ENCODE measurements at regions not wholly inside any gene's neighbourhood (a gene's known extent, or its start where the extent isn't known, plus 50 kb on each side); places are given as distances from the start of the nearest gene placed in this dataset.
"Not testable (repeated sequence)": the region's sequence is repeated elsewhere in the genome, so short reads cannot be mapped to it uniquely, and the experiment has no call there.

- no peak for DNase-seq (ENCODE audit: low read depth)
These were observed 115.4 kb downstream of the GATA6 start for GRCh38 chr18:22284581-22285360.

- DNase-seq (ENCODE audit: low read depth), result not testable (repeated sequence)
These were observed 114.5 kb downstream of the GATA6 start for GRCh38 chr18:22283855-22284254.

- DNase-seq (ENCODE audit: low read depth), result no peak
These were observed 114.0 kb downstream of the GATA6 start for GRCh38 chr18:22283397-22283796.

GRCh38 chr18:22283116-22283395 lies 113.7 kb downstream of the GATA6 start:
- DNase-seq (ENCODE audit: low read depth), result no peak

GRCh38 chr18:22282311-22283115 lies 113.1 kb downstream of the GATA6 start:
- DNase-seq (ENCODE audit: low read depth), result no peak

GRCh38 chr18:22280453-22280750 lies 111.0 kb downstream of the GATA6 start:
- no peak for DNase-seq (ENCODE audit: low read depth)

GRCh38 chr18:22279741-22280452 lies 110.5 kb downstream of the GATA6 start:
- no peak for DNase-seq (ENCODE audit: low read depth)

- no peak for DNase-seq (ENCODE audit: low read depth)
These were observed 109.4 kb downstream of the GATA6 start for GRCh38 chr18:22278798-22279197.

- DNase-seq (ENCODE audit: low read depth), result no peak
These were observed 108.4 kb downstream of the GATA6 start for GRCh38 chr18:22277758-22278157.

GRCh38 chr18:22276334-22276713 lies 106.9 kb downstream of the GATA6 start:
- DNase-seq (ENCODE audit: low read depth), result no peak

- no peak for DNase-seq (ENCODE audit: low read depth)
These were observed 106.4 kb downstream of the GATA6 start for GRCh38 chr18:22275706-22276333.

- DNase-seq (ENCODE audit: low read depth), result no peak
These were observed 104.0 kb downstream of the GATA6 start for GRCh38 chr18:22273101-22274039.

- no peak for DNase-seq (ENCODE audit: low read depth)
These were observed 102.9 kb downstream of the GATA6 start for GRCh38 chr18:22272242-22272641.

- DNase-seq (ENCODE audit: low read depth), result no peak
These were observed 101.6 kb downstream of the GATA6 start for GRCh38 chr18:22271030-22271429.

GRCh38 chr18:22268641-22269128 lies 99.3 kb downstream of the GATA6 start:
- no peak for DNase-seq (ENCODE audit: low read depth)

GRCh38 chr18:22267697-22268096 lies 98.3 kb downstream of the GATA6 start:
- DNase-seq (ENCODE audit: low read depth), result no peak

- no peak for DNase-seq (ENCODE audit: low read depth)
These were observed 97.8 kb downstream of the GATA6 start for GRCh38 chr18:22267225-22267624.

GRCh38 chr18:22265838-22266237 lies 96.4 kb downstream of the GATA6 start:
- no peak for DNase-seq (ENCODE audit: low read depth)

GRCh38 chr18:22260208-22260820 lies 90.9 kb downstream of the GATA6 start:
- no peak for DNase-seq (ENCODE audit: low read depth)

GRCh38 chr18:22257022-22257543 lies 87.7 kb downstream of the GATA6 start:
- DNase-seq (ENCODE audit: low read depth), result no peak

- DNase-seq (ENCODE audit: low read depth), result no peak
These were observed 84.7 kb downstream of the GATA6 start for GRCh38 chr18:22254088-22254487.
